IPS-20b (cell line): ENCODE measurements at regions not wholly inside any gene's neighbourhood (a gene's known extent, or its start where the extent isn't known, plus 50 kb on each side); places are given as distances from the start of the nearest gene placed in this dataset.
"Not testable (repeated sequence)": the region's sequence is repeated elsewhere in the genome, so short reads cannot be mapped to it uniquely, and the experiment has no call there.

ENCODE experiments used
- H3K27ac ChIP-seq: one replicate; pipeline ENCODE4 v1.5.1; 2013; ENCODE audit warnings: low read length
- H3K27me3 ChIP-seq: 2 replicates; pipeline ENCODE4 v1.6.1; 2013; ENCODE audit warnings: mild to moderate bottlenecking, low read length, inconsistent platforms; ENCODE audit not compliant: insufficient read depth
- H3K36me3 ChIP-seq: 2 replicates; pipeline ENCODE4 v1.6.1; 2013; ENCODE audit warnings: low read depth, mild to moderate bottlenecking, inconsistent platforms, low read length, moderate library complexity; ENCODE audit not compliant: insufficient read depth
- H3K4me1 ChIP-seq: 2 replicates; pipeline ENCODE4 v1.6.1; 2013; ENCODE audit warnings: mild to moderate bottlenecking, control low read depth, inconsistent platforms, low read length, moderate library complexity; ENCODE audit not compliant: insufficient read depth
- H3K4me3 ChIP-seq: 2 replicates; pipeline ENCODE4 v1.5.1; 2013; ENCODE audit warnings: mild to moderate bottlenecking, low read length, inconsistent platforms
- H3K9ac ChIP-seq: 2 replicates; pipeline ENCODE4 v1.6.1; 2013; ENCODE audit warnings: low read depth, mild to moderate bottlenecking, inconsistent platforms, low read length, moderate library complexity
- H3K9me3 ChIP-seq: 2 replicates; pipeline ENCODE4 v1.6.1; 2013; ENCODE audit warnings: mild to moderate bottlenecking, low read depth, low read length, inconsistent platforms; ENCODE audit not compliant: insufficient read depth

DNA sequence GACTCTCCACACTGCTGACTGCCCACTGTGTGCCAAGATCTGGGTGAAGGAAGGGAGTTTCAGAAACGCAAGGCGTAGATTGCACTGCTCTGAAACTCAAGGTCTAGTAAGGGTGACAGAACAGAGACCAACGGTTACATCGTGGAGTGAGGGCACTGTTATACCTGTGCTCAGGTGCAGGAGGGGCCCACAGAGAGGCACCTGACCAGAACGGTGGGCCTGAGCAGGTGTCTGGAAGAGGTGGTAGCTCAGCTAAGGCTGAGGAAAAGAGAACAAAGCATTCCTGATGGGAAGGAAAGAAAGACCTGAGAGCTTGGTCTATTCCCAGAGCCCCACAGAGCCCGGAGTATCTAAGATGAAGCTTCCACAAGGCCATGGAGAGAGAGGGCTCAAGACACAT is 267.2 kb downstream of the MED10 start:
- H3K36me3 ChIP-seq = no peaks in the 10 kb centered on the region
- H3K4me3 ChIP-seq = no peak overlapping the region
- H3K4me1 ChIP-seq = no peaks in the 10 kb centered on the region
- H3K9me3 ChIP-seq = no peaks in the 10 kb centered on the region
- H3K9ac ChIP-seq = no peak overlapping the region
- H3K27ac ChIP-seq = no peak overlapping the region
- no peaks in the 10 kb centered on the region for H3K27me3 ChIP-seq

DNA sequence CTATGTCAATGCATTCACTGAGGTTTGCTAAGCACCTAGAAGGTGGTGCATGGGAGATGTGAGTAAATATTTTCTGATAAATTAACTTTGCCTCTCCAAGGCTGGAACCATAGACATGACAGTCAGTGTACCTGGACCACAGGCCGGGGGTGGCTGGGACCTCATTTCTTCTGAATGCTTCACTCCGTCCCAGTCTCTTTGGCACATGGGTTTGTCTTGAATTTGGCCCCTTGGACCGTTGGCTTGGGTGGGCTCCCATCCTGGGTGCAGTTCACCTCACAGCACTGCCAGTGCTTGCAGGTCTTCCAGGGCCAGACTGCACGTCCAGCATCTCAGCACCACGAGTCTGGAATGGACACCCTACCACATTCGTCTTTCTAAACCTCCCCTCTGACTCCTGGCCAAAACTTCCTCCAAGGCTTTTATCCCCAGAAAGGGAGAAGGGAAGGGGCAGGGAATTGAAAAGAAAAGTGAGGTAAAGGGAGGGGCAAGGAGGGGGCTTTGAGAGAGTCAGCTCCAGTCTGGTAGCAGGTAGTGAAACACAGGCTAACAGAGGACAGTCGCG is 267.8 kb downstream of the MED10 start:
- H3K36me3 ChIP-seq = no peaks in the 10 kb centered on the region
- H3K4me3 ChIP-seq = no peak overlapping the region
- H3K27ac ChIP-seq = no peak overlapping the region
- H3K4me1 ChIP-seq = no peaks in the 10 kb centered on the region
- no peaks in the 10 kb centered on the region for H3K27me3 ChIP-seq
- no peaks in the 10 kb centered on the region for H3K9me3 ChIP-seq
- no peak overlapping the region for H3K9ac ChIP-seq

DNA sequence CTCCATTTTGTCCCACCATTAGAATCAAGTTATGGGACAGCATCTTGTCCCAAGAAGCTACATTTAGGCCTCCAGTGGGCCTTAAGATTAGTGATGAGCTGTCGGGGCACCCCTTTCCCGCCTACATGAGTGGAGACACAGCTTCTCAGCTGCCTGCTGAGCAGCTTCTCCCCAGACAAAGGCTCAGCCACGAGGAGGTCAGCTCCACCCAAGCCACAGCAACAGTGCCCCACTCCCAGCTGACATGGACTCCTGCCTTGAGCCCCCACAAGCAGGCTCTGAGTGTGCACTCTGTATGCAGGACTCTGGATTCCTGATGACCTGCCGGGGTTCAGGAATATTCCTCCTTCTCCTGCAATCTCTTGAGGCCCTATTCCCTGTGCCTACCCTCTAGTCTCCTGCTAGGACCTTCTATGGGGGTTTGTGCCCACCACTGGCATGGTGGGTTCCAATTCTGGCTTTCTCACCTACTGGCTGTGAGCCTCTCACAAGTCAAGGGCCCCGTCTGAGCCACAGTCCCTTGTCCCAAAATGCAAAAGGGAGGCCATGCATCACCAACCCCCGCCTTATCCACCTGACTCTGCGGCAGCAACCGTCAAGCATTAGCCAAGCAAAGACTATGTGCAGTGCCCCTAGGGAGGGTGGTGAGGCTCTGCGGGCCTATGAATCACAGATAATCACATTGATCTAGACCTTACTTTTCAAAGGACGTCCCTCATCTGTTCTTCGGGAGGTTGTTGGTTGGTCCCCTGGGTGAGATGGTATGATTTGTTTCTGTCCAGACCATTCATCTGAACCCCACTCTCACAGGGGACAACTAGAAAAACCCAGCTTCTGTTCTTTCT is 269.1 kb downstream of the MED10 start:
- no peaks in the 10 kb centered on the region for H3K4me1 ChIP-seq
- H3K27me3 ChIP-seq = no peaks in the 10 kb centered on the region
- no peak overlapping the region for H3K27ac ChIP-seq
- H3K9ac ChIP-seq = no peak overlapping the region
- H3K4me3 ChIP-seq = no peak overlapping the region
- H3K36me3 ChIP-seq = no peaks in the 10 kb centered on the region
- H3K9me3 ChIP-seq = no peaks in the 10 kb centered on the region

DNA sequence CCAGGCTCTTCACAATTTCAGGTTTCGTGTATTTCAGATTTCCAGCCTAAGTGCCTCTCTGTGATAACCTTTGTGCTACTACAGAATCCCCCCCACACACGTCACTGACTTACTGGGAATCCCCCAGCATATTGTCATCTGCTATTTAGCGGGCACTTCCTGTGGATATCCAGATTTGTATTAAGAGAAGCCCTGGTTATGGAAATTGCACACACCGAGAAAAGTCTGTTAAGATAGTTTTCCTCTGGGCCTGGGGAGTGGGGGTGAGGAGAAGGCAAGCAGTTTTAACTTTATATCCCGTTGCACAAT is 269.9 kb downstream of the MED10 start:
- H3K4me3 ChIP-seq = no peak overlapping the region
- no peaks in the 10 kb centered on the region for H3K27me3 ChIP-seq
- no peaks in the 10 kb centered on the region for H3K4me1 ChIP-seq
- H3K36me3 ChIP-seq = no peaks in the 10 kb centered on the region
- no peaks in the 10 kb centered on the region for H3K9me3 ChIP-seq
- no peak overlapping the region for H3K9ac ChIP-seq
- no peak overlapping the region for H3K27ac ChIP-seq

DNA sequence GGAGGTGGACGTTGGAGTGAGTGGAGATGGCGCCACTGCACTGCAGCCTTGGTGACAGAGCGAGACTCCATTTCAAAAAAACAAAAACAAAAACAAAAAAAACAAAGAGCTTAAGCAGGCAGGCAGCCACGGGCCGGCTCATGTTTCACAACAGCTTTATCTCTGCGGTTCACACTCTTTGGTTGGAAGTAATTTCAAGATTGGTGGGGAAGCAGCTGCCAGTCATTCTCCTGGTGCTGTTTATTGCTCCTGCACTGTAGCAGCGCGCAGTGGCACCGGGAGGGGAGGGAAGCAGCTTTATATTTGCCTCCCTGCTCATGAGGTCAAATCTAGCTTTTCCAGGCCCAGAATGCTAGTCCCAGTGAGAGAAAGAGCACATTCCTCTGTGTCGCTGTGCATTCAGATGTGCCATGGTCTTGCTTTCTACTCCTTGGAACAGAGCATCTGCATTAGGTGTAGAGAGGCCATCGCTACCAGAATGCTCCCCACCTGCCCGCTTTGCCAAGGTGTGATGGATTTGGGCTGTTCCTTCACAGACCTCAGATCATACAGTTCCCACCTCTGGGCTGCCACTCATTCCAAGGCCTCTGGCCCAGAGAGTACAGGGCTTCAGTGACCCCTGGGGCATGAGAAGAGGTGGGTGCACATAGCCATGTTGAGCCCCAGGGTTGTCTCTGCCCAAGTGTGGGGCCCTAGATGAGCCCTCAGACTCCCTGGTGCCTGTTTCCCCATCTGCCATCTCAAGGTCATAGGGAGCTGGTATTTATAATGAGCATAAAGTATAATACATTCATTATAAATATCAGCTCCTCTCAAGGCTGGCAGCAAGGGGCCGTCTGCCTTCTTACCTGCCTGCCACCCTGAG is 270.4 kb downstream of the MED10 start:
- Histone ChIP-seq H3K4me3 (no peak overlapping the region), H3K27me3 (no peaks in the 10 kb centered on the region), H3K9me3 (no peaks in the 10 kb centered on the region), H3K4me1 (no peaks in the 10 kb centered on the region), H3K36me3 (no peaks in the 10 kb centered on the region), H3K27ac (no peak overlapping the region), H3K9ac (no peak overlapping the region)

DNA sequence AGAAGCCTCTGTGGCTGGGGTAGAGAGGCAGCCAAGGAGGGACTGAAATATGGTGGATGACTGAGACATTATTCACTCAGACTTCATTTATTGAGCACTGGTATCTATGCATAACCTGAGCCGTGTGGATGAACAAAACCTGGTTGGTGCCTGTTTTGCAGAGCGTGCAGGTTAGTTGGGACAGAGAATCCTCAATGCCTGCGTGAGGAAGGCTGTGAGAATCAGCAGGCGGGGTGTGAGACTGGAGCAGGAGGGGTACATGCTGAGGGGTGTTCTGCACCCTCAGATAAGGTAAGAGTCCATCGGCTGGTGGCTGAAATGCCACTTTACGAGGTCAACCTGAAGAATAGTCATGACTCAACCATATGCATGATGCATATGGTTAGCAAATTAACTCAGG is 271.6 kb downstream of the MED10 start:
- no peaks in the 10 kb centered on the region for H3K27me3 ChIP-seq
- H3K9ac ChIP-seq = no peak overlapping the region
- H3K4me1 ChIP-seq = no peaks in the 10 kb centered on the region
- H3K4me3 ChIP-seq = no peak overlapping the region
- no peaks in the 10 kb centered on the region; the same call in 1 of the 2 replicates for H3K9me3 ChIP-seq
- H3K27ac ChIP-seq = no peak overlapping the region
- no peaks in the 10 kb centered on the region for H3K36me3 ChIP-seq

DNA sequence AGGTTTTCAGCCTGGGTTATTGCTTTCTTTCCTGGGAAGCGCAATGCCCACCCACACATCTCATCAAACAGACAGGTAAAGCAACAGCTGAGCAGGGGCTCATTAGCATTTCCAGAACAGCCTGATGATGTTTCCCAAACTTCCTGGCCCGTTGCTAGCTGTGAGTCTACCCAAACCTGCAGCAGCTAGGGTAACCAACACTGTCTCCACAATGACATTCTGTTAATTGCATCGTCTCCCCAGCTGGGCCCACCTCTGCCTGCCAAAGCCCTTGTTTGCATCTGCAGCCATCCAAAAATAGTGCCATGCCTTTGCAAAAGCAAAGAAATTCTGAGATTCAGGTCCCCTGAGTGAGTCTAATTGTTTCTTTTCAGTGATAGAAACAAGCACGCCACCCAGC is 273.0 kb downstream of the MED10 start:
- Histone ChIP-seq H3K9me3 (no peaks in the 10 kb centered on the region; the same call in 1 of the 2 replicates), H3K36me3 (no peaks in the 10 kb centered on the region), H3K4me3 (no peak overlapping the region), H3K4me1 (no peaks in the 10 kb centered on the region), H3K27me3 (no peaks in the 10 kb centered on the region), H3K27ac (no peak overlapping the region), H3K9ac (no peak overlapping the region)

DNA sequence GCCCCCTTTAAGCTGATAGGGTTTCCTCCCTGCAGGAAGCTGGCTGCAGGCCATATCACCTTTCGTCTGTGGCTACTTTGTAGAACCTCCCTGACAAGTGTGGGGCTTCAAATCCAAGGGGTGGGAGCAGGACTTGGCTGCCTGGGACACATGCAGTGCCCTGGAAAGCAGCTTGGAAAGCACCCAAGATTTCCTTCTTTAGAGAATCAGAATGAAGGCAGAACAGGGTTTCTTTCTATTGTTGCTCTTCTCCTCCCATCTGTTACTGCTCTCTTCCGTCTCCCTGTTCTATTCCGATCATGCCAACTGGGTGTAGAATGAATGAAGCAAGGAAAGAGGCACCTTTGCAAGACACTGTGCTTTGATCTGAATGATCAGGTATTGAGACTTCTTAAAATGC is 282.2 kb downstream of the MED10 start:
- H3K9me3 ChIP-seq = no peaks in the 10 kb centered on the region
- H3K27me3 ChIP-seq = no peaks in the 10 kb centered on the region
- H3K27ac ChIP-seq = no peak overlapping the region
- no peaks in the 10 kb centered on the region for H3K36me3 ChIP-seq
- H3K4me1 ChIP-seq = no peaks in the 10 kb centered on the region
- no peak overlapping the region for H3K9ac ChIP-seq
- H3K4me3 ChIP-seq = no peak overlapping the region

DNA sequence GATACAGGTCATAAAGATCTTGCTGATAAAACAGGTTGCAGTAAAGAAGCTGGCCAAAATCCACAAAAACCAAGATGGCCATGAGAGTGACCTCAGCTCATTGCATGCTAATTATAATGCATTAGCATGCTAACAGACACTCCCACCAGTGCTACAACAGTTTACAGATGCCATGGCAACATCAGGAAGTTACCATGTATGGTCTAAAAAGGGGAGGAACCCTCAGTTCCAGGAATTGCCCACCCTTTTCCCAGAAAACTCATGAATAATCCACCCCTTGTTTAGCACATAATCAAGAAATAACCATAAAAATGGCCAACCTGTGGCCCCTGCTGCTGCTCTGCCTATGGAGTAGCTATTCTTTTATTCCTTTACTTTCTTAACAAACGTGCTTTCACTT is 284.2 kb downstream of the MED10 start:
- H3K9ac ChIP-seq, H3K4me1 ChIP-seq, H3K36me3 ChIP-seq, H3K27me3 ChIP-seq, H3K27ac ChIP-seq, H3K4me3 ChIP-seq, H3K9me3 ChIP-seq: not testable (repeated sequence)

DNA sequence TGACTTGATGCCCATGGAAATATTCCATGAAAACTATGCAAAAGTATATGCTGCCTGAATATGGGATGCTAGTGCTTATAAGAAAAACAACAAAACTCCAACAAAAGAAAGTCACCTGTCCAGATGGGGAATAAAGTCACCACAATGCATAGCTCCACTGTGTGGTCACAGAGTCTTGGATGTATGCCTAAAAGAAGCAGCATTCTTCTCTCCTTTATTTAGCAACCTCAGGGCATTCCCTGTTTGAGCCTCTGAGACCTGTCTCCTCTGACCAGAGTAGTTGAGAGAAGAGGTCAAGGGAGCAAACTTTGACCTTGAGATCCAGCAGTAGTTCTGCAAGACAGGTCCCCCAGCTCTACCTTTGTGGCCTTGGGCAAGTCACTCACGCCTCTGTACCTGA is 287.5 kb downstream of the MED10 start:
- Histone ChIP-seq H3K4me3 (no peak overlapping the region), H3K27me3 (no peaks in the 10 kb centered on the region), H3K9ac (no peak overlapping the region), H3K27ac (no peak overlapping the region), H3K4me1 (no peaks in the 10 kb centered on the region), H3K36me3 (no peaks in the 10 kb centered on the region), H3K9me3 (no peaks in the 10 kb centered on the region)

DNA sequence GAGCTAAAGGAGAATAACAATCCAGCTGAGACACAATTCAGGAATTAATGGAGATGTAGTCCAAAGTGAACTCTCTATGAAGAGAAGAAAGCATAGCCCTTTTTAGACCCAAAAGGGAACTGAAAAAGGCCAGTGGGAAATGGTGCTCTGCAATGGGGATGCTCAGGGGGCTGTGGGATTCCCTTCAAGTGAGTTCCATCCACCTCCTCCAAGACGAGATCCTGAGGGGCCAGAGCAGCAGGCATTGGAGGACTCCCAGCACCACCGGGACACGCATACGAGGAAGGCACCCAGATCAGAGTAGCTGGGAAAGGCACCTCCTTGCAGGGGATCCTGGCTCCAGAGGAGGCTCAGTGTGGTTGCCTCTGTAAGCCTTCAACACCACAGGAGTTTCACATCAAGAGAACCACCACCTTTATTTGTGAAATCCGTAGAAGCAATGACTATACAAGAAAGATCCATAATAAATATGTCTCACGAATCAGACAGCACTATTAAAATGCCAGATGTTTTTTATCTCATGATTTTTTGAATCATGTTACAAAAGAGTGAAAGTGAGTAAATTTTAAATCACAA is 288.2 kb downstream of the MED10 start:
- no peaks in the 10 kb centered on the region for H3K27me3 ChIP-seq
- H3K4me3 ChIP-seq = no peak overlapping the region
- H3K9me3 ChIP-seq = no peaks in the 10 kb centered on the region
- H3K36me3 ChIP-seq = no peaks in the 10 kb centered on the region
- no peaks in the 10 kb centered on the region for H3K4me1 ChIP-seq
- no peak overlapping the region for H3K27ac ChIP-seq
- no peak overlapping the region for H3K9ac ChIP-seq
